NCI-H2196 (cell line): ENCODE measurements at regions not wholly inside any gene's neighbourhood (a gene's known extent, or its start where the extent isn't known, plus 50 kb on each side); places are given as distances from the start of the nearest gene placed in this dataset.

Experiments used
- DNase-seq: peaks from one replicate; lab custom pipeline; 2025; ENCODE audit not compliant: unreplicated experiment; lab: John Stamatoyannopoulos, UW

DNA sequence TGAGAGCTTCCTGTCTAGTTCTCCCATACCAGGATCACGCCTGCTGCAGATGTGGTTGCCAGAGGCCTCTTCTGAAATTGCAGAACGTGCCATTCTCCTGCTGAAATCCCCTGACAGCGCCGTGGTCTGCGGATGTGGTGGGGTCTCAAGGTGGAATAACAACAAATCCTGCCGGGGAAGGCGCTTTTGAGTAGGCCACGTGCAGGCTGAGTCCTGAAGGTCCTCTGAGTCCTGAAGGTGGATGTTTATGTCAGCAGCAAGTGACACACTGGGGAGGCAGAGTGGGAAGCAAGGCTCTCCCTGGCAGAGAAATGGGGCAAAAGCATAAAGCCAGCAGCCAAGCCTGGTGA, 241.4 kb downstream of the MYCN start:
- DNase-seq, result no peak

GRCh38 chr2:16181062-16181740, 240.9 kb downstream of the MYCN start:
- no peak for DNase-seq

- DNase-seq, result no peak
Observed at GRCh38 chr2:16180631-16181030, 240.3 kb downstream of the MYCN start.

GRCh38 chr2:16179701-16180416, 239.5 kb downstream of the MYCN start:
- no peak for DNase-seq

- no peak for DNase-seq
Observed at GRCh38 chr2:16178551-16179130, 238.3 kb downstream of the MYCN start.

GRCh38 chr2:16177671-16178180, 237.4 kb downstream of the MYCN start:
- no peak for DNase-seq

GRCh38 chr2:16176971-16177480, 236.7 kb downstream of the MYCN start:
- no peak for DNase-seq

DNA sequence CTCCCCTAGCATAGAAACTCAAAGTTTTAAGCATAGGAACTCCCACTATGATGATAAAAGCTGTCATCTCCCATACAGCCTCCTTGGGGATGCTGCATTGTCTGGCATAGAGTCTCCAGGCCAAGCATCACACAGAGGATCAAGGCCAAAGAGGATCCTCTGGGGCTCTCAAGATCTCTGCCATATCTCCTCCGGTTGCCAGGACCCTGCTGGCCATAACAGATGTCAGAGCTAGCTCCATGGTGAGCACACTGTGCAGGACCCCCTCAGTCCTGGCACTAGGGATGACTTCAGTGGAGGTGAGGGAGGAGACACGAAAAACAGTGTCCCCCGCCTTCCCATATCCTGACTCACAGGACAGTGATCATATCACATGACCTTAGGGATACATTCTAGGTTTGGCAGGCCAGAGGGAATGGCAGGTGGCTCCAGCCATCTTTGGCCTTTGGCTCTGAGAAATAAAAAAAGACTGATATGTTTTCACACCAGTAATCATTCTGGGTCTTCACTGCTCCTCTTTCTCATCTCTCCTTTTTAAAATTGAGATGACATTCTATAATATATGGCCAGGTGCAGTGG, 235.0 kb downstream of the MYCN start:
- no peak for DNase-seq

GRCh38 chr2:16174693-16175045, 234.3 kb downstream of the MYCN start:
- DNase-seq, result no peak

DNA sequence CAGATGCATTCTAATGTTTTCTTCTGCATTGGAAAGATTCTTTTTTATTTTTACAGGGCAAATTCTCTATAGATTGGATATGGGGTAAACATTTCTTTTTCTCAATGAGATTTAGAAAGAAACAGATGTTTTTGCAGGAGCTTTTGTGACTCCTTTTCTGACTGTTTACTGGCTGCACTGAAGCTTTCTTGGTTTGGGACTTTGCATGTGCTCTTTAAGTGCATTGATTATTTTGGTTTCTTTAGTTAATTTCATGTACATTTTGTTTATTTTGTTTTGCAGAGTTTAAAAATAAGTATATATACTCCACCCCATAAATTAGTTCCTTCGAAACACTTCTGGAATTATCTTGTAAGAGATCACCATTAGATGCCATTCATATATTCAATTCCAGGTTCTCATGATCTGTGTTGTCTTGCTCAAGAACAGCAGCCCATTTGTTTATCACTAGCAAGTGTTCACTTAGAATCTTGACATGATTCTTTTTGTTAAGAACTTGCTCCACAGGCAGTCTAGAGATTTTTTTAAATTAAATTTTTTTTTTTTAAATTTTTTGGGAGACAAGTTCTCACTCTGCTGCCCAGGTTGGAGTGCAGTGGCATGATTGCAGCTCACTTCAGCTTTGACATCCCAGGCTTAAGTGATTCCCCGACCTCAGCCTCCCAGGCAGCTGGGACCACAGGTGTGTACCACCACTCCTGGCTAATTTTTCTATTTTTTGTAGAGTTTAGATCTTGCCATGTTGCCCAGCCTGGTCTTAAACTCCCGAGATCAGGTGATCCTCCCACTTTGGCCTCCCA, 233.7 kb downstream of the MYCN start:
- DNase-seq, result no peak

DNA sequence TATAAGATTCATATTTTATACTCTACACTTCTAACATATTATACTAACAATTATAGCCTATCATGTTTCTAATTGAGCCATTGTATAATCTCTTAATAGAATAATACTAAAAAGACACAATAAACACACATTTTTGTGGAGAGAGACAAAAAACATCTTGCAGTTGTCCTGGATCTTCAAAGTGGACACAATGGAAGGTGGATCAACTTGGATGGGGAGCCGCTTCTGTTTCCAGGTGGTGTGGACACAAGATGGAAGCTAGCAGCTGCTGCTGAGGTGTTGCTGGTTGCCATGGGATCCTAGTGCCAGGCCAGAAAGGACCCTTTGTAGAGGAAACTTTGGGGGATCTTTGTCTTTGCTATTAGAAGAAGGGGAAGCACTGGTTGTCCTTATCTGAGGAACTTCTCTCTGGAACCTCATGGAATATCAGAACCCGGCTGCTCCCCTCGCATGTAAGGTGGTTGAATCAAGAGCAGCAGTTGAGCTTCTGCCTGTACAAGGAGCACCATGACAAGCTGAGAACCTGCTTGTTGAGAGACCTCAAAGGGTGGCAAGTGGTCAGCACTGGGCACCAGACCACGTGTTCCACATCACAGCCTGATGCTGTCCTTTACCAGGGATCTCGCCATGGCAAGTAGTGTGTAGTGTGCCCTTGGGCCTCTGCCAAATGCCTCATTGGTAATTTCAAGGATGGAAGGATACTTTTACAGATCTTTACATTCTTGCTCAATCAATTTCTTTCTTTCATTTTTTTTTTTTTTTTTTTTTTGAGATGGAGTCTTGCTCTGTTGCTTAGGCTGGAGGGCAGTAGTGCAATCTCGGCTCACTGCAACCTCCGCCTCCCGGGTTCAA, 232.2 kb downstream of the MYCN start:
- DNase-seq, result no peak

DNA sequence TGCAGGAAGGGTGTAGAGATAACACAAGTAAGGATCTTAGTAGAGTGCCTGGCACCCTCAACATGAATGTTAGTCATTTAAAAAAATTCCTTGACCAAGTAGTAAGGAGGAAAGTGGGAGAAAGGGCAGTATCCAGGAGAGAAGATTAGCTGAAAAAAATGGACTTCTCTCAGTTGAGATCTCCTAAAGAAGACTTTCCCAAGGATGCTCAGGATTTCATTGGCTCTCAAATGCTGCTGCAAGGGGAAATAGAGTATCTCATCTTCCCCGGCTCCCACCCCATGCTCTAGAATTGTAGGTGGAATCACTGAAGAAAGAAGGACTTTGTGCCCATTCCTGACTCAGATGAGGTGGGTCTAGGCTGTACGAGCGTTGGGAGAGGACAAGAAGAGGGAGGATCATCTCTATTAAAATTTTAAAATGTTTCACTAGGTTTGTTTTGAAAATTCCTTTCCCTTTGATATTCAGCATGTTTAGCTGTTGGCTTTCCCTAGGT, 231.1 kb downstream of the MYCN start:
- DNase-seq, result no peak

GRCh38 chr2:16170675-16171424, 230.5 kb downstream of the MYCN start:
- DNase-seq, result no peak

DNA sequence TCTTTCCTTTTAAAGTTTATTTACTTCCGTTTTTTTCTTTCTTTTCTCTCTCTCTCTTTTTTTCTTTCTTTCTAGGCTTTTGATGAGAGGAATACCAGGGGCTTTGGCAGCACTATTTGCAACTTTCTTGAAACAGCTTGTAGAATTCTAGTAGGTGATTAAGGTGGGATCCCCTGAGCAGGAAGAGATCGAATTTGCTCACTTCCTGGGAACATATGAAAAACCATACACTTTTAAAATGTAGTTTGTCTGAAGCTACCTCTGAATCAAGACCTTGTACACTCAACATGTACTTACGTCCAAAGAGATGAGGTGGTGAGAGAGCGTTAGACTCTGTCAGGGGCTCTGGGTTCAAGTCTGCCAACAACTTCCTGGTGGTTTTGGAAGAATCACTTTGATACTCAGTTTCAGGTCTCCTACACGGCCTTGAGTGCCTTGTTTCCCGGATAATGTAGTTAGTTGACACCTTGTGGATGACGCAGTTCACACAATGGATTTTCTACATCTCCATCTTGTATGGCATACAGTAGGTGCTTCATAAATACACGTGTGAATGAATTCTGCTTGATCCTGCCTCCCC, 229.1 kb downstream of the MYCN start:
- DNase-seq, result no peak

GRCh38 chr2:16168506-16169264, 228.3 kb downstream of the MYCN start:
- no peak for DNase-seq

DNA sequence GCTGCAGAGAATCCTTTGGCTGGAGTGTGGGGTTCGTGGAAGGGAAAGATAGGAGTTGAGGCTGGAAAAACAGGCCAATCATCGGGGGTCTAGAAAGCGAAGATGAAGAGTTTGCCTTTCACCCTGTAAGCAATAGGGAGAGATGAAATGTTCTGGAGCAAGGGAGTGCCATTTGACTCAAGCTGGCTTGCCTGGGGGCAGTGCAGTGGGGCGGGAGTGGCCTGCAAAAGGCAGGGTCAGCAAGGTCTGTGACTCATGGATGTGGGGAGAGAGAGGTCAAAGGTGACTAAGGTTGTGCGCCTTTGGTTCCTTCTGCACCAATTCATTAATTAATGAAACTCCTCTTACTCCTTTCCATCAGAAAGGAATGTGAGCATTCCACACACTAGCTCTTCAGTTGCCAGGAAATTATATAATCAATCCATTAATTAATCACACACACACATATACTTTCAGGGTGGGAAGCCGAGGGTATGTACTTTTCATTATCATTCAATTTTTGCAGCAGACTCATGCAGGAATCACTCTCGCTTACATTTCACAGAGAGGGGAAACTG, 227.6 kb downstream of the MYCN start:
- DNase-seq, result no peak

DNA sequence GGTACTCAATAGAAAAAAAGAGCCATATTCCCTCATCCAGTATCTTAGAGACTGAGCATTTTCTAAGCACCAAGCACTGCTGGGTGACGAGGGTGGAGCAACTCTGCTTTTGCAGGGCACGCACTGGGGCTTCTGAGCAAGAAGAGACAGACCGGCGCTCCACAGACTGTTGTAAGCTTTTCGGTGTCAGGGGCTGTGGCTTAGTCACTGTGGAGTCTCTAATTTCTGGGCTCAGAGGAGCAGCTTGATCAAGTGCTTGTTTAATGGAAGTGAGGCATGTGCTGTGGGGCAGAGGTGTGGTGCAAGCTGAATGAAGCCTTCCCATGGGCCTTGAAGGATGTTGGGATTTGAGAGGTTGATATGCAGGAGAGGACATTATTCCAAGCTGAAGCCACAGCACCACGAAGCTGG, 227.1 kb downstream of the MYCN start:
- DNase-seq, result no peak
